22Rv1 (cell line): ENCODE measurements at regions not wholly inside any gene's neighbourhood (a gene's known extent, or its start where the extent isn't known, plus 50 kb on each side); places are given as distances from the start of the nearest gene placed in this dataset.

Source experiments
- CTCF ChIP-seq: fragments of 450-650 bp; IDR thresholded peaks from 2 replicates; pipeline ENCODE4 v1.5.1; 2017; ENCODE audit warnings: mild to moderate bottlenecking
- ZFX ChIP-seq: fragments of 450-650 bp; IDR thresholded peaks from 2 replicates; pipeline ENCODE4 v1.6.1; 2017; ENCODE audit warnings: antibody characterized with exemption, borderline replicate concordance

GRCh38 chr20:11192106-11192505, 518.3 kb upstream of the JAG1 start:
- no peak for TF ChIP-seq CTCF
- no peak for TF ChIP-seq ZFX
